GM18873 (cell line): ENCODE measurements at regions not wholly inside any gene's neighbourhood (a gene's known extent, or its start where the extent isn't known, plus 50 kb on each side); places are given as distances from the start of the nearest gene placed in this dataset.
"Not testable (repeated sequence)": the region's sequence is repeated elsewhere in the genome, so short reads cannot be mapped to it uniquely, and the experiment has no call there.

Source experiments
- ATAC-seq: cut with Tn5 transposase; IDR thresholded peaks from one replicate; pipeline ENCODE4 v1.9.1; 2021; ENCODE audit warnings: mild to moderate bottlenecking, moderate library complexity, moderate number of reproducible peaks; ENCODE audit not compliant: unreplicated experiment, low FRiP score

- no peak for ATAC-seq
Observed at GRCh38 chr12:18794000-18794399, 56.1 kb downstream of the CAPZA3 start.

- ATAC-seq = no peak
Observed at GRCh38 chr12:18797604-18798003, 59.7 kb downstream of the CAPZA3 start.

GRCh38 chr12:18798535-18799361 lies 60.8 kb downstream of the CAPZA3 start:
- no peak for ATAC-seq

- ATAC-seq = no peak
Observed at GRCh38 chr12:18799561-18799960, 61.6 kb downstream of the CAPZA3 start.

GRCh38 chr12:18805516-18806248 lies 67.8 kb downstream of the CAPZA3 start:
- no peak for ATAC-seq

GRCh38 chr12:18807714-18808113 lies 69.8 kb downstream of the CAPZA3 start:
- no peak for ATAC-seq

GRCh38 chr12:18808221-18808620 lies 70.3 kb downstream of the CAPZA3 start:
- ATAC-seq = no peak

GRCh38 chr12:18810537-18811253 lies 72.8 kb downstream of the CAPZA3 start:
- no peak for ATAC-seq

- ATAC-seq = no peak
Observed at GRCh38 chr12:18811273-18811672, 73.4 kb downstream of the CAPZA3 start.

- ATAC-seq = no peak
Observed at GRCh38 chr12:18813753-18814152, 75.8 kb downstream of the CAPZA3 start.

- ATAC-seq = no peak
Observed at GRCh38 chr12:18818579-18819268, 80.8 kb downstream of the CAPZA3 start.

GRCh38 chr12:18819484-18819883 lies 81.6 kb downstream of the CAPZA3 start:
- no peak for ATAC-seq

GRCh38 chr12:18823461-18823860 lies 85.5 kb downstream of the CAPZA3 start:
- ATAC-seq = no peak

GRCh38 chr12:18824287-18824686 lies 86.4 kb downstream of the CAPZA3 start:
- ATAC-seq = no peak

GRCh38 chr12:18825138-18825537 lies 87.2 kb downstream of the CAPZA3 start:
- ATAC-seq = no peak

- no peak for ATAC-seq
Observed at GRCh38 chr12:18827913-18828312, 90.0 kb downstream of the CAPZA3 start.

- ATAC-seq = no peak
Observed at GRCh38 chr12:18828483-18828882, 90.6 kb downstream of the CAPZA3 start.

GRCh38 chr12:18828987-18829386 lies 91.1 kb downstream of the CAPZA3 start:
- ATAC-seq = no peak

- ATAC-seq = not testable (repeated sequence)
Observed at GRCh38 chr12:18832932-18833331, 95.0 kb downstream of the CAPZA3 start.

- no peak for ATAC-seq
Observed at GRCh38 chr12:18837025-18837424, 99.1 kb downstream of the CAPZA3 start.

- no peak for ATAC-seq
Observed at GRCh38 chr12:18837505-18837904, 99.6 kb downstream of the CAPZA3 start.
